NCI-H524 treated with DMSO at 0.1 percent for 48 hours (cell line): ENCODE measurements at regions not wholly inside any gene's neighbourhood (a gene's known extent, or its start where the extent isn't known, plus 50 kb on each side); places are given as distances from the start of the nearest gene placed in this dataset.
A peak's percentile ranks its signal among the peaks of the same experiment; 100 is the strongest.

ENCODE experiments used
- DNase-seq: peaks from one replicate; lab custom pipeline; 2025; lab: John Stamatoyannopoulos, UW

- DNase-seq = no peak
Observed at GRCh38 chr12:45629292-45629691, 100.2 kb upstream of the ARID2 start.

- no peak for DNase-seq
Observed at GRCh38 chr12:45633733-45634132, 95.8 kb upstream of the ARID2 start.

- DNase-seq = no peak
Observed at GRCh38 chr12:45634273-45634917, 95.1 kb upstream of the ARID2 start.

GRCh38 chr12:45637242-45637641 lies 92.3 kb upstream of the ARID2 start:
- no peak for DNase-seq

GRCh38 chr12:45637706-45638105 lies 91.8 kb upstream of the ARID2 start:
- DNase-seq = no peak

- DNase-seq = no peak
Observed at GRCh38 chr12:45638386-45638785, 91.1 kb upstream of the ARID2 start.

- DNase-seq = no peak
Observed at GRCh38 chr12:45644541-45644940, 85.0 kb upstream of the ARID2 start.

GRCh38 chr12:45646851-45647581 lies 82.5 kb upstream of the ARID2 start:
- no peak for DNase-seq

GRCh38 chr12:45648070-45648469 lies 81.4 kb upstream of the ARID2 start:
- DNase-seq = no peak

- DNase-seq = no peak
Observed at GRCh38 chr12:45651029-45651428, 78.5 kb upstream of the ARID2 start.

- DNase-seq = peak; percentile 83
Observed at GRCh38 chr12:45654002-45654665, 75.4 kb upstream of the ARID2 start.

- peak; percentile 66 for DNase-seq
Observed at GRCh38 chr12:45655186-45655585, 74.3 kb upstream of the ARID2 start.

GRCh38 chr12:45655743-45656142 lies 73.8 kb upstream of the ARID2 start:
- no peak for DNase-seq

- no peak for DNase-seq
Observed at GRCh38 chr12:45658020-45658419, 71.5 kb upstream of the ARID2 start.

GRCh38 chr12:45660330-45660729 lies 69.2 kb upstream of the ARID2 start:
- no peak for DNase-seq

GRCh38 chr12:45663455-45663854 lies 66.1 kb upstream of the ARID2 start:
- no peak for DNase-seq

GRCh38 chr12:45665941-45666340 lies 63.6 kb upstream of the ARID2 start:
- no peak for DNase-seq

GRCh38 chr12:45666396-45666795 lies 63.1 kb upstream of the ARID2 start:
- no peak for DNase-seq

GRCh38 chr12:45666816-45667215 lies 62.7 kb upstream of the ARID2 start:
- DNase-seq = no peak

- no peak for DNase-seq
Observed at GRCh38 chr12:45667761-45668160, 61.7 kb upstream of the ARID2 start.

GRCh38 chr12:45668641-45669040 lies 60.9 kb upstream of the ARID2 start:
- no peak for DNase-seq

GRCh38 chr12:45669093-45669492 lies 60.4 kb upstream of the ARID2 start:
- no peak for DNase-seq

GRCh38 chr12:45669792-45670191 lies 59.7 kb upstream of the ARID2 start:
- no peak for DNase-seq
